ENCODE measurements at regions not wholly inside any gene's neighbourhood (a gene's known extent, or its start where the extent isn't known, plus 50 kb on each side); places are given as distances from the start of the nearest gene placed in this dataset.
"Not testable (repeated sequence)": the region's sequence is repeated elsewhere in the genome, so short reads cannot be mapped to it uniquely, and the experiment has no call there.

- WGBS, 2 donors = 92 to 96% methylated on average over 6 of the region's 6 CpGs
- no peak for ATAC-seq
- H3K9me3 ChIP-seq = peaks cover 0 to 6% (median 0%) of the 10 kb centered on the region in 11 donors
- intact Hi-C loops (cut with DNase I) = no loop called here
- H3K27me3 ChIP-seq = no peaks in the 10 kb centered on the region
- no peak overlapping the region for H3K27ac ChIP-seq
- peaks cover 0 to 5% (median 0%) of the 10 kb centered on the region in 9 donors for H3K4me1 ChIP-seq
- TF ChIP-seq CTCF (IDR thresholded peaks at IDR 0.05) = no peak
- H3K36me3 ChIP-seq = no peaks in the 10 kb centered on the region
- H3K4me3 ChIP-seq = no peak overlapping the region
- no peak for DNase-seq
Measured at GRCh38 chr16:66088681-66089080, 277.8 kb upstream of the CDH5 start.

- Histone ChIP-seq H3K4me3 (no peak overlapping the region), H3K27me3 (no peaks in the 10 kb centered on the region), H3K4me1 (peaks cover 0 to 5% (median 0%) of the 10 kb centered on the region in 9 donors), H3K27ac (no peak overlapping the region), H3K36me3 (no peaks in the 10 kb centered on the region), H3K9me3 (peaks cover 0 to 6% (median 0%) of the 10 kb centered on the region in 11 donors)
- TF ChIP-seq CTCF (IDR thresholded peaks at IDR 0.05) = no peak
- DNase-seq = no peak
- ATAC-seq = no peak
- intact Hi-C loops (cut with DNase I) = no loop called here
Measured at GRCh38 chr16:66087308-66087707, 279.2 kb upstream of the CDH5 start.

- WGBS, 2 donors = 90 to 92% methylated on average over 5 of the region's 5 CpGs
- Histone ChIP-seq H3K4me1 (peaks cover 0 to 5% (median 0%) of the 10 kb centered on the region in 9 donors), H3K27ac (no peak overlapping the region), H3K36me3 (no peaks in the 10 kb centered on the region), H3K27me3 (no peaks in the 10 kb centered on the region), H3K9me3 (peaks cover 0 to 6% (median 0%) of the 10 kb centered on the region in 11 donors), H3K4me3 (no peak overlapping the region)
- intact Hi-C loops (cut with DNase I) = no loop called here
- DNase-seq (no peak), ATAC-seq (no peak)
- TF ChIP-seq CTCF (IDR thresholded peaks at IDR 0.05) = no peak
Measured at GRCh38 chr16:66085651-66086050, 280.8 kb upstream of the CDH5 start.

- intact Hi-C loops (cut with DNase I); H3K4me3 ChIP-seq: not testable (repeated sequence)
Measured at GRCh38 chr16:66084731-66085130, 281.8 kb upstream of the CDH5 start.

GRCh38 chr16:66084306-66084705, 282.2 kb upstream of the CDH5 start:
- no peak for TF ChIP-seq CTCF (IDR thresholded peaks at IDR 0.05)
- DNase-seq (no peak), ATAC-seq (no peak)
- no peak overlapping the region for H3K27ac ChIP-seq
- intact Hi-C loops (cut with DNase I) = no loop called here
- H3K4me3 ChIP-seq = no peak overlapping the region
- H3K27me3 ChIP-seq = no peaks in the 10 kb centered on the region
- H3K4me1 ChIP-seq = peaks cover 0 to 5% (median 0%) of the 10 kb centered on the region in 9 donors
- WGBS, 2 donors = 57 to 74% methylated on average over 1 of the region's 1 CpG
- H3K9me3 ChIP-seq = peaks cover 0 to 6% (median 0%) of the 10 kb centered on the region in 11 donors
- no peaks in the 10 kb centered on the region for H3K36me3 ChIP-seq

More at GRCh38 chr16:66084731-66085130, 281.8 kb upstream of the CDH5 start:
- H3K4me1 ChIP-seq, H3K36me3 ChIP-seq, H3K27me3 ChIP-seq, H3K9me3 ChIP-seq, H3K27ac ChIP-seq, DNase-seq, ATAC-seq: not testable (repeated sequence)
- WGBS, 2 donors = 94 to 97% methylated on average over 2 of the region's 2 CpGs
